Nephron progenitor cell (in vitro differentiated cells): ENCODE measurements at regions not wholly inside any gene's neighbourhood (a gene's known extent, or its start where the extent isn't known, plus 50 kb on each side); places are given as distances from the start of the nearest gene placed in this dataset.

ENCODE experiments used
- DNase-seq: peaks from one replicate; pipeline ENCODE4 v3.0.0; 2021
- H3K27ac Mint-ChIP-seq: 2 replicates; pipeline ENCODE4 v1.8.0; 2021; ENCODE audit warnings: mild to moderate bottlenecking, moderate library complexity, mixed read lengths
- H3K27me3 Mint-ChIP-seq: 2 replicates; pipeline ENCODE4 v1.8.0; 2021; ENCODE audit warnings: mild to moderate bottlenecking, low read depth, mixed read lengths; ENCODE audit not compliant: poor library complexity
- H3K36me3 Mint-ChIP-seq: 2 replicates; pipeline ENCODE4 v1.8.0; 2021; ENCODE audit warnings: low read depth, mixed read lengths
- H3K4me1 Mint-ChIP-seq: 2 replicates; pipeline ENCODE4 v1.8.0; 2021; ENCODE audit warnings: mixed read lengths
- H3K4me3 Mint-ChIP-seq: 2 replicates; pipeline ENCODE4 v1.8.0; 2021; ENCODE audit warnings: mild to moderate bottlenecking, moderate library complexity, mixed read lengths
- H3K9me3 Mint-ChIP-seq: 2 replicates; pipeline ENCODE4 v1.8.0; 2021; ENCODE audit warnings: mild to moderate bottlenecking, moderate library complexity, mixed read lengths
- CTCF ChIP-seq: fragments of 200-600 bp; sonication (generic); IDR thresholded peaks from 2 replicates; pipeline ENCODE4 v1.5.0; 2021; ENCODE audit warnings: antibody characterized with exemption

GRCh38 chr1:65658122-65658521 is 134.6 kb upstream of the PDE4B start:
- Mint-ChIP-seq H3K36me3 (no peaks in the 10 kb centered on the region), H3K4me3 (no peak overlapping the region), H3K27me3 (peaks cover 18% of the 10 kb centered on the region), H3K27ac (no peak overlapping the region), H3K4me1 (no peaks in the 10 kb centered on the region), H3K9me3 (peaks cover 3% of the 10 kb centered on the region)
- no peak for TF ChIP-seq CTCF
- DNase-seq = no peak

GRCh38 chr1:65668368-65668767 is 124.3 kb upstream of the PDE4B start:
- H3K36me3 Mint-ChIP-seq = no peaks in the 10 kb centered on the region
- peaks cover 4% of the 10 kb centered on the region for H3K4me1 Mint-ChIP-seq
- no peak overlapping the region for H3K4me3 Mint-ChIP-seq
- TF ChIP-seq CTCF = no peak
- H3K27ac Mint-ChIP-seq = no peak overlapping the region
- peaks cover 2% of the 10 kb centered on the region for H3K27me3 Mint-ChIP-seq
- no peak for DNase-seq
- peaks cover 32% of the 10 kb centered on the region for H3K9me3 Mint-ChIP-seq

GRCh38 chr1:65670518-65670917 is 122.2 kb upstream of the PDE4B start:
- H3K9me3 Mint-ChIP-seq = peaks cover 31% of the 10 kb centered on the region
- no peak for DNase-seq
- no peak overlapping the region for H3K4me3 Mint-ChIP-seq
- no peaks in the 10 kb centered on the region for H3K36me3 Mint-ChIP-seq
- H3K27me3 Mint-ChIP-seq = peaks cover 2% of the 10 kb centered on the region
- TF ChIP-seq CTCF = no peak
- peaks cover 4% of the 10 kb centered on the region for H3K4me1 Mint-ChIP-seq
- no peak overlapping the region for H3K27ac Mint-ChIP-seq

- H3K9me3 Mint-ChIP-seq = peaks cover 12% of the 10 kb centered on the region
- no peak overlapping the region for H3K27ac Mint-ChIP-seq
- no peak for TF ChIP-seq CTCF
- H3K36me3 Mint-ChIP-seq = no peaks in the 10 kb centered on the region
- H3K4me1 Mint-ChIP-seq = no peaks in the 10 kb centered on the region
- H3K4me3 Mint-ChIP-seq = no peak overlapping the region
- no peak for DNase-seq
- peaks cover 2% of the 10 kb centered on the region for H3K27me3 Mint-ChIP-seq
Measured at GRCh38 chr1:65674522-65674921, 118.2 kb upstream of the PDE4B start.

GRCh38 chr1:65679773-65680172 is 112.9 kb upstream of the PDE4B start:
- Mint-ChIP-seq H3K9me3 (peaks cover 3% of the 10 kb centered on the region), H3K27ac (no peak overlapping the region), H3K4me1 (no peaks in the 10 kb centered on the region), H3K27me3 (no peaks in the 10 kb centered on the region), H3K4me3 (no peak overlapping the region), H3K36me3 (no peaks in the 10 kb centered on the region)
- no peak for DNase-seq
- no peak for TF ChIP-seq CTCF

- TF ChIP-seq CTCF = no peak
- Mint-ChIP-seq H3K27me3 (peaks cover under 1% of the 10 kb centered on the region), H3K9me3 (peaks cover 11% of the 10 kb centered on the region), H3K36me3 (no peaks in the 10 kb centered on the region), H3K4me1 (no peaks in the 10 kb centered on the region), H3K27ac (no peak overlapping the region), H3K4me3 (no peak overlapping the region)
- DNase-seq = no peak
Measured at GRCh38 chr1:65681096-65681495, 111.6 kb upstream of the PDE4B start.
